H1 (cell line): ENCODE measurements at regions not wholly inside any gene's neighbourhood (a gene's known extent, or its start where the extent isn't known, plus 50 kb on each side); places are given as distances from the start of the nearest gene placed in this dataset.

Source experiments
- CTCF ChIA-PET: fragments of 300-600 bp; sonication (Branson Sonifier 250); formaldehyde crosslinking; loops from one replicate; lab custom pipeline; 2021; ENCODE audit not compliant: partially characterized antibody; lab: Charles Lee
- POLR2A ChIA-PET: fragments of 300-600 bp; sonication (Branson Sonifier 250); formaldehyde crosslinking; loops from one replicate; lab custom pipeline; 2021; ENCODE audit warnings: inconsistent platforms; ENCODE audit not compliant: partially characterized antibody; lab: Charles Lee
- DNase-seq, 2 experiments: peaks; one replicate each; pipeline versions ENCODE4 v3.0.0 to v3.0.0-alpha.2; 2010 to 2022; ENCODE audit warnings: low spot score in 2 of 2, low read depth in 1 of 2, mixed read lengths in 1 of 2
- FAIRE-seq: peaks from 2 replicates; lab custom pipeline; 2011; peaks lifted over from hg19 to GRCh38; lab: Jason Lieb, UNC
- H2AFZ ChIP-seq: 2 replicates; pipeline ENCODE4 v1.8.1; 2012; ENCODE audit warnings: low read length, inconsistent platforms
- H2AK5ac ChIP-seq: 2 replicates; pipeline ENCODE4 v1.6.1; 2013; ENCODE audit warnings: low read depth, low read length
- H2BK120ac ChIP-seq: replicated peaks from 2 replicates; pipeline ENCODE3; 2013; ENCODE audit warnings: low read depth, low read length, inconsistent platforms
- H2BK12ac ChIP-seq: 2 replicates; pipeline ENCODE4 v1.6.1; 2013; ENCODE audit warnings: low read depth, low read length
- H2BK15ac ChIP-seq: 2 replicates; pipeline ENCODE4 v1.6.1; 2013; ENCODE audit warnings: low read length
- H2BK20ac ChIP-seq: 2 replicates; pipeline ENCODE4 v1.6.1; 2013; ENCODE audit warnings: low read length
- H2BK5ac ChIP-seq: 2 replicates; pipeline ENCODE4 v1.6.1; 2013; ENCODE audit warnings: low read depth, low read length
- H3K14ac ChIP-seq: 2 replicates; pipeline ENCODE4 v1.6.1; 2013; ENCODE audit warnings: inconsistent platforms; ENCODE audit not compliant: insufficient read length
- H3K18ac ChIP-seq: 2 replicates; pipeline ENCODE4 v1.6.1; 2013; ENCODE audit warnings: low read length; ENCODE audit errors: extremely low read depth
- H3K23ac ChIP-seq: 2 replicates; pipeline ENCODE4 v1.6.1; 2013; ENCODE audit warnings: inconsistent platforms; ENCODE audit not compliant: insufficient read length
- H3K23me2 ChIP-seq: 2 replicates; pipeline ENCODE4 v1.6.1; 2013; ENCODE audit warnings: low read depth, low read length
- H3K27ac ChIP-seq: 2 replicates; pipeline ENCODE4 v1.6.1; 2011; ENCODE audit warnings: low read depth, low read length, inconsistent platforms
- H3K27me3 ChIP-seq, 4 experiments: replicated peaks in 1 of 4; 1 replicate in 1 of 4; 2 replicates in 3 of 4; pipeline versions ENCODE4 v1.6.1 to v1.8.1; 2011 to 2013; ENCODE audit warnings: low read length in 3 of 4, mild to moderate bottlenecking in 3 of 4, inconsistent platforms in 2 of 4, mixed read lengths in 2 of 4, moderate library complexity in 1 of 4; ENCODE audit not compliant: control insufficient read depth in 3 of 4, insufficient read depth in 3 of 4; ENCODE audit errors: extremely low read depth in 1 of 4
- H3K36me3 ChIP-seq, 4 experiments: 2 replicates each; pipeline versions ENCODE4 v1.6.1 to v1.8.1; 2011 to 2013; ENCODE audit warnings: mild to moderate bottlenecking in 4 of 4, low read length in 3 of 4, moderate library complexity in 2 of 4, control low read depth in 1 of 4, inconsistent platforms in 1 of 4; ENCODE audit not compliant: insufficient read depth in 4 of 4, control insufficient read depth in 2 of 4
- H3K4ac ChIP-seq: replicated peaks from 2 replicates; pipeline ENCODE3; 2013; ENCODE audit warnings: low read length, low read depth, mixed read lengths, inconsistent platforms; ENCODE audit not compliant: insufficient read length
- H3K4me1 ChIP-seq, 4 experiments: replicated peaks in 1 of 4; 1 replicate in 1 of 4; 2 replicates in 3 of 4; pipeline versions ENCODE4 v1.6.1 to v1.8.1; 2011 to 2013; ENCODE audit warnings: low read length in 3 of 4, inconsistent platforms in 2 of 4, mixed read lengths in 1 of 4; ENCODE audit not compliant: insufficient read depth in 4 of 4, control insufficient read depth in 3 of 4
- H3K4me2 ChIP-seq, 2 experiments: 2 replicates each; pipeline versions ENCODE4 v1.6.1 to v1.8.1; 2011 to 2013; ENCODE audit warnings: low read depth in 2 of 2, low read length in 2 of 2, control low read depth in 1 of 2, inconsistent platforms in 1 of 2, mild to moderate bottlenecking in 1 of 2; ENCODE audit not compliant: insufficient read depth in 1 of 2
- H3K4me3 ChIP-seq, 4 experiments: fragments of 200-600, 300-600 bp in 1 of 4; sonication (generic), shearing (Covaris generic), sonication (Bioruptor Twin) in 1 of 4; 2 replicates each; pipeline versions ENCODE4 v1.5.1 to v1.8.1; 2011 to 2016; ENCODE audit warnings: low read length in 4 of 4, low read depth in 3 of 4, control low read depth in 2 of 4, inconsistent platforms in 2 of 4, mild to moderate bottlenecking in 2 of 4, mixed read lengths in 1 of 4, moderate library complexity in 1 of 4; ENCODE audit not compliant: insufficient read depth in 2 of 4; ENCODE audit errors: extremely low read depth in 1 of 4
- H3K56ac ChIP-seq: replicated peaks from 2 replicates; pipeline ENCODE3; 2013; ENCODE audit warnings: low read depth, mild to moderate bottlenecking, mixed read lengths, low read length, inconsistent platforms; ENCODE audit not compliant: insufficient read length
- H3K79me1 ChIP-seq: 2 replicates; pipeline ENCODE4 v1.6.1; 2013; ENCODE audit warnings: low read depth, low read length, control low read depth
- H3K79me2 ChIP-seq, 2 experiments: 2 replicates each; pipeline versions ENCODE4 v1.6.1 to v1.8.1; 2012 to 2013; ENCODE audit warnings: low read length in 2 of 2, mild to moderate bottlenecking in 2 of 2, inconsistent platforms in 1 of 2; ENCODE audit not compliant: insufficient read depth in 2 of 2, control insufficient read depth in 1 of 2
- H3K9ac ChIP-seq, 4 experiments: replicated peaks in 1 of 4; 1 replicate in 1 of 4; 2 replicates in 3 of 4; pipeline versions ENCODE4 v1.6.1 to v1.8.1; 2011 to 2013; ENCODE audit warnings: low read depth in 3 of 4, low read length in 3 of 4, control low read depth in 2 of 4, mild to moderate bottlenecking in 2 of 4, moderate library complexity in 2 of 4, inconsistent platforms in 1 of 4; ENCODE audit errors: extremely low read depth in 1 of 4
- H3K9me3 ChIP-seq, 2 experiments: 2 replicates each; pipeline versions ENCODE4 v1.6.1 to v1.8.1; 2012 to 2013; ENCODE audit warnings: mild to moderate bottlenecking in 2 of 2, moderate library complexity in 2 of 2, control low read depth in 1 of 2, inconsistent platforms in 1 of 2, low read depth in 1 of 2, low read length in 1 of 2, mixed read lengths in 1 of 2; ENCODE audit not compliant: insufficient read depth in 2 of 2
- H4K20me1 ChIP-seq, 2 experiments: replicated peaks in 1 of 2; 2 replicates each; pipeline versions ENCODE3 to v1.8.1; 2011 to 2013; ENCODE audit warnings: inconsistent platforms in 2 of 2, low read length in 2 of 2, mild to moderate bottlenecking in 1 of 2; ENCODE audit not compliant: insufficient read depth in 2 of 2, control insufficient read depth in 1 of 2
- H4K5ac ChIP-seq: 2 replicates; pipeline ENCODE4 v1.6.1; 2013; ENCODE audit warnings: low read length, low read depth, mixed read lengths, inconsistent platforms; ENCODE audit not compliant: insufficient read length
- H4K8ac ChIP-seq: 2 replicates; pipeline ENCODE4 v1.8.0; 2013; ENCODE audit warnings: mild to moderate bottlenecking, moderate library complexity, low read length, inconsistent platforms; ENCODE audit not compliant: insufficient read depth; ENCODE audit errors: extremely low read depth
- H4K91ac ChIP-seq: replicated peaks from 2 replicates; pipeline ENCODE3; 2013; ENCODE audit warnings: low read length, mixed read lengths, inconsistent platforms; ENCODE audit not compliant: insufficient read length
- E2F6 ChIP-seq: IDR thresholded peaks from 2 replicates; pipeline ENCODE4 v1.6.1; 2012; ENCODE audit warnings: inconsistent platforms
- NANOG ChIP-seq: IDR thresholded peaks from 2 replicates; pipeline ENCODE4 v1.6.1; 2011; ENCODE audit warnings: low read length, low read depth, mild to moderate bottlenecking, inconsistent platforms; ENCODE audit not compliant: insufficient read depth, poor library complexity, severe bottlenecking
- RXRA ChIP-seq: IDR thresholded peaks from 2 replicates; pipeline ENCODE4 v1.6.1; 2011; ENCODE audit warnings: low read depth, mild to moderate bottlenecking, low read length, moderate library complexity; ENCODE audit not compliant: insufficient read depth
- SIX5 ChIP-seq: IDR thresholded peaks from 2 replicates; pipeline ENCODE4 v1.6.1; 2011; ENCODE audit warnings: mild to moderate bottlenecking, low read depth, low read length
- SUZ12 ChIP-seq: fragments of 200-600 bp; sonication (generic); IDR thresholded peaks from 2 replicates; pipeline ENCODE4 v1.6.1; 2012; ENCODE audit warnings: mild to moderate bottlenecking, inconsistent platforms, low read length, moderate library complexity, mixed read lengths
- YY1 ChIP-seq: IDR thresholded peaks from 2 replicates; pipeline ENCODE4 v1.6.1; 2011; ENCODE audit warnings: low read depth, mild to moderate bottlenecking, low read length
- ZNF274 ChIP-seq: IDR thresholded peaks from 2 replicates; pipeline ENCODE4 v1.7.0; 2012; ENCODE audit warnings: low read length, borderline replicate concordance; ENCODE audit errors: extremely low read depth
- WGBS, 2 experiments: shearing (Covaris generic) in 1 of 2; methylation state at CpG; one replicate each; pipeline versions ENCODE4 v1.1.6 to v1.1.7; 2013 to 2015; ENCODE audit warnings: low lambda C conversion rate in 2 of 2, mixed read lengths in 2 of 2, inconsistent platforms in 1 of 2, low coverage in 1 of 2, missing lambda C conversion rate in 1 of 2; ENCODE audit not compliant: insufficient replicate concordance in 2 of 2, insufficient coverage in 1 of 2, insufficient read length in 1 of 2; ENCODE audit errors: extremely low coverage in 1 of 2, missing lambda C conversion rate in 1 of 2; 5-methylcytosine and 5-hydroxymethylcytosine counted together
- TF ChIP-seq, protein P1 (sequence below): IDR thresholded peaks from 2 replicates; pipeline ENCODE4 v1.6.1; 2012; ENCODE audit warnings: low read length, inconsistent platforms

DNA sequence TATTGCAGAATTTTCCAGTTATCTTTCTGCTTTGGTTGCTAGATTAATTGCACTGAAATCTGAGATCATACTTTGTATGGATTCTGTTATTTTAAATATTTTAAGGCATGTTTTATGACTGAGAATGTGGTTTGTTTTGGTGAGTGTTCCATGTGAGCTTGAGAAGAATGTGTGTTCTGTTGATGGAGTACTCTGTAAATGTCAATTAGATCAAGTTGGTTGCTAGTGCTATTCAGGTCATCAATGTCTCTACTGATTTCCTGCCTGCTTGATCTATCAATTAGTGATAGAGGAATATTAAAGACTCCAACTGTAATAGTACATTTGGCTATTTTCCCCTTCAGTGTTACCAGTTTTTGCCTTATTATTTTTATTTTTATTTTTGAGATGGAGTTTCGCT is 64.3 kb upstream of the SHANK2 start:
- Histone ChIP-seq H3K79me2 (no peaks in the 10 kb centered on the region), H3K23ac (no peak overlapping the region), H3K4me3 (no peak overlapping the region), H2BK20ac (no peak overlapping the region), H2AK5ac (no peak overlapping the region), H3K79me1 (no peaks in the 10 kb centered on the region), H2BK5ac (no peak overlapping the region), H3K4me2 (no peak overlapping the region), H4K20me1 (no peaks in the 10 kb centered on the region), H3K36me3 (no peaks in the 10 kb centered on the region), H3K9me3 (peaks cover 12 to 14% of the 10 kb centered on the region in 2 experiments; a peak in 2 of 4 replicates), H3K56ac (no peak overlapping the region), H3K27ac (no peak overlapping the region), H2AFZ (no peak overlapping the region), H3K4me1 (no peaks in the 10 kb centered on the region), H4K5ac (no peak overlapping the region), H3K27me3 (peaks cover 0 to 2% (median 0%) of the 10 kb centered on the region in 4 experiments; a peak in 2 of 7 replicates), H2BK120ac (no peak overlapping the region), H4K8ac (no peak overlapping the region), H3K14ac (no peak overlapping the region), H4K91ac (no peak overlapping the region), H3K4ac (no peak overlapping the region), H2BK15ac (no peak overlapping the region), H3K18ac (no peak overlapping the region), H2BK12ac (no peak overlapping the region), H3K9ac (no peak overlapping the region), H3K23me2 (no peaks in the 10 kb centered on the region)
- WGBS, 2 experiments: 100% methylated on average over 1 of the region's 1 CpG; no CpG with 5 or more reads in 1 of the 2 experiments
- CTCF ChIA-PET: interaction anchor here (1.1 to 1.2 kb wide), 2 partner anchors 11 to 14 kb away, joined by 3 to 4 read pairs; no protein-coding TSS in a partner anchor
- no peak for FAIRE-seq
- POLR2A ChIA-PET: no interaction called here
- TF ChIP-seq ZNF274 (no peak), SUZ12 (no peak), SIX5 (no peak), NANOG (no peak), RXRA (no peak), E2F6 (no peak), YY1 (no peak)
- TF ChIP-seq, protein P1, sequence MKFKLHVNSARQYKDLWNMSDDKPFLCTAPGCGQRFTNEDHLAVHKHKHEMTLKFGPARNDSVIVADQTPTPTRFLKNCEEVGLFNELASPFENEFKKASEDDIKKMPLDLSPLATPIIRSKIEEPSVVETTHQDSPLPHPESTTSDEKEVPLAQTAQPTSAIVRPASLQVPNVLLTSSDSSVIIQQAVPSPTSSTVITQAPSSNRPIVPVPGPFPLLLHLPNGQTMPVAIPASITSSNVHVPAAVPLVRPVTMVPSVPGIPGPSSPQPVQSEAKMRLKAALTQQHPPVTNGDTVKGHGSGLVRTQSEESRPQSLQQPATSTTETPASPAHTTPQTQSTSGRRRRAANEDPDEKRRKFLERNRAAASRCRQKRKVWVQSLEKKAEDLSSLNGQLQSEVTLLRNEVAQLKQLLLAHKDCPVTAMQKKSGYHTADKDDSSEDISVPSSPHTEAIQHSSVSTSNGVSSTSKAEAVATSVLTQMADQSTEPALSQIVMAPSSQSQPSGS: no peak
- no peak for DNase-seq
